Central memory CD4-positive, alpha-beta T cell (primary cell): ENCODE measurements at regions not wholly inside any gene's neighbourhood (a gene's known extent, or its start where the extent isn't known, plus 50 kb on each side); places are given as distances from the start of the nearest gene placed in this dataset.

Experiments used
- DNase-seq: peaks from one replicate; pipeline ENCODE4 v3.0.0; 2022

DNA sequence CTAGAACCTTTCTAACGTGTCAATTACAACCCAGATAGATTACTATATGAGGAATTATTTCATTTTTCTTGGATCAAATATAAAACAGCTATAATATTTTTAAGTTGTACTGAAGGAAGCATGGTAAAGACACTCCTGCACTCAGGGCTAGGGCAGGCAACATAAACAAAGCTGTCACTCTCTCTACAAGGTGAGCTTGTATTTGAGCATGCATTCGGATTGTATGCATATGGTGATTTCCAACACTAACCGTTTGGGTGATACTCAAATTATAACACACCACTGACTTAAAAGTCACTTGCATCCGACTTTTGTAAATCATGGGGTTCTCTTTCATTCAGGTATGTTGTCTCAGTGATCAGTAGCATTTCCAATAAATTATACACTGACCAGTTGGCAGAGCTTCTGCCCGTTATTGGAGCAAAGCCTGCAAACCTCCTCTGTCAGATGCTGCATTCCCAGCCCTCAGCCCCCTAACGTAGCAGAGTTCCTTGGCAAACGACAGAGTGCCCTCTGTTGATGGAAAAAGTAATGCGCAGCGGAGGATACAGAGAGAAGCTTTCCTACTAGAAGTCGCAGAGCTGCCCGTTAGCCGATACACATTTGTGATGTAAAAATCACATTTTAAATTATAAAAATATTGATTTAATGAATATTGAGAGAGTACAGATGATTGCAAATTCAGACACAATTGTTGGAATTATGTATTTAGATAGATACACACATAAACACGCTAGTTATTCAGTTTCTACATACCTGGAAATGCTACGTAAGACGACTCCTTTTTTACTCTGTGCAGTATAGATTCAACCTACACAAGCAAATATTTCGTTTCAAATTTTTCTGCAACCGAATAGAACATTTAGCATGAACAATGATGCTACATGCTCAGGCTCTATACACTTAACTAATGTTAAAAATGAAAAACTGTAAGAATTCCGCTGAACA, 173.9 kb upstream of the SP4 start:
- DNase-seq: peak; percentile 12

DNA sequence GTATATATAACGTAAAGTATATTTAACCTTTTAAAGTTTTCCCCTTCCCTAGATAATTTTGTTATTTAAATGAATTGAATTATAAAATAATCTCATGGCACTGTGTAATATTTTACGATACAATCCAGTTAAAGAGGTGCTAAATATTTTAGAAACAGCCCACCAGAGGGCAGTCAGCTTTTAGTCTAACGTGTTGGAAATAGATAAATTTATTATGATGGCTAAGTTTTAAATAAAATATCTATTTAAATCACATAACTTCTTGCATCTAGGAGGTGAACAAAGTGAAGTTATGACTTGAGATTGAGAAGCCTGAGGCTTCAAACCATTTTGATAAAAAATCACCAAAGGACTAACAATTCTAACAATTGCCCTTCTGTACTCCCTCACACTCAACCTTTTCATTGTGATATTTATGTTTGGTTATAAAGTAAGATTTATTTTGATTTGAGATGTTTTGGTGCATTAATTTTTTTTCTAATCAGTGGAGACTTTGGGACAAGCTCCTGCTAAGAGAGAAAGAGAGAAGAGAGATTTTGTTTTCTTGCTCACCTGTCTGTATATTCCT, 171.5 kb upstream of the SP4 start:
- peak; percentile 20 for DNase-seq

DNA sequence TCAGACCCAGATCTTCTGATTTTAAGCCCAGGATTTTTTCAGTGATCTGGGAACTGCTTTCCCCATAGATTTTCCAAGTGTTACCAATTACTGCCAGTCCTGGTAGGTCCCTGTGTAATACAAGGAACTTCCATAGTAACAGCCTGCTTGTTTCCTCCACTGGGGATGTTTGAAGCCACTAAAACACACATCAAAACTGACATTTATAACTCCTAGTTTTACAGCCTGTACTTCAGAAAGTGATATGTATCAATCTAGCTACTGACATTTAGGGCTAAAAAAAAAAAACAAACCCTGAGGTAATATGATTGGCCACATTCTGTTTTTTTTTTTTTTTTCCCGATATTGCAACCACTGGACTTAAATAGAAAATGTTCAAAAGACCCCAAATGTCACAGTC, 166.9 kb upstream of the SP4 start:
- DNase-seq: no peak

DNA sequence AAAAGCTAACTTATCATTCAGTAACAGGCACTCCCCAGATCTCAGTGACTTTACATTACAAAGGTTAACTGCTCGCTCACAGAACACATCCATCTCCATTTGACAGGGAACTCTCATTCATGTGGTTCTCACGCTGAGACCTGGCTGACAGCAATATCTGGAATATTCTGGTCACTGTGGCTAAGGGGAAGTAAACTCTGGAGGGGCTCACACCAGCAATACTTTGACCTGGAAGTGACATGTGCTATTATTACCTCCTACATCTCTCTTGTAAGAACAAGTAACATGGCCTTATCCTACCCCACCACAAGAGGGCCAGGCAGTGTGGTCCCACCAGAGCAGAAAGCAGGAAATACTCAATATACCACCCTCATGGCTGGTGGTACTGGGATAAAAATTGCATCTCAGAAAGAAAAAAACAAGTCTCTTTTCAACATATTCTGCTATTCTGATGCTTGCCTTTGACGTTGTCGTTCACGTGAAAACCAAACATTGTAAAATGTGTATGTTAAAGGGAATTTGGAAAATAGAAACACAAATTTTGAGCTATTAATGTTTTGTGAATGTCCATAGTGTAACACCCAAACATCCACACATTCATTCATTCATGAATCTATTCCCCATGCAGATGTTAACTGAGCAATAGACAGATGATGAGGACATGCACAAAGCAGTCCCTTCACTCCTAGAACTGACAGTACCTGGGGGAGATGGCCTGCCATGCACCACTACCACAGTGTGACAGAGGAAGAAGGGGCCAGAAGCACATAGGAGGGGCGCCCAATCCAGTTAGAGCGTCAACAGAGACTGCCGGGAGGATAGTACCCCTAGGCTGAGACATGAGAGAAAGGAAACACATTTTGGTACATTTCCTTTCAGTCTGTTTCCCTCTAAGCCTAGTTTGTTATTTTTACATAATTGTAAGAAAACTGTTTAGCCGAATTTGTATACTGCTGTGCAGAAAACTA, 166.0 kb upstream of the SP4 start:
- DNase-seq: peak; percentile 22

DNA sequence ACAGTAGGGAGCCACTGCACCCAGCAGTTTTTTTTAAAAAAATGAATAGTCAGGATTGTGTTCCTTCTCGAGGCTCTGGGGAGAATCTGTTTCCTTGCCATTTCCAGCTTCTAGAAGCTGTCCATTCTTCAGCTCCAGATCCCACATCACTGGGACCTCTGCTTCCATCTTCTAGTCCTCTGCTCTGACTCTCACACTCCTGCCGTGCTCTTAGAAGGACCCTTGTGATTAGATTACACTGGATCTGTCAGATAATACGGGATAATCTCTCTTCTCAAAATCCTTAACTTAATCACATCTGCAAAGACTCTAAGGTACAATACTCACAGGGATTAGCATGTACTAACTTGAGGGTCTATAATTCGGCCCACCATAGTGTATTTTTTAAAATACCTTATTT, 158.9 kb upstream of the SP4 start:
- DNase-seq: no peak

DNA sequence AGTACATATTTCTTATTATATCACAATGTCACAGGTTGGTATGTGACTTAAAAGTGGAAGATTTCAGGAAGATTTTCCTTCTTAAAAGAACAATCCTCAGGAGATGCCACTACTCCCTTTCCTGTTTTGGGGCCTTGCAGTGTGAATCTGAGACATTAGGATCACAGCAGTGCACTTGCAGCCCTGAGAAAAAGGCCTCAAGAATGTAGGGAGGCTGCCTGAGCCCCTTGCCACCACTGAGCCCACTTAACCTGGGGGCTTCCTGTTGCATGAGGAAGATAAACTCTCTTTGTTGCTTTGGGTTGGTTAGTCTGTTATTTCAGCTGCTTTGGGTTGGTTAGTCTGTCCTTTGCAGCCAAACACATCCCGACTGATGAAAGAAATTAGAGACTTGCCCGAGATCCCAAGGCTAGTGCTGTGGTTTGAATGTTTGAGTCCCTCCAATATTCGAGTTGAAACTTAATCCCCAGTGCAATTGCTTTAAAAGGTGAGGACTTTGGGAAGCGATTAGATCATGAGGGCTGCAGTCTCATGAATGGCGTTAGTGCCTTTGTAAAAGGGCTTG, 151.3 kb upstream of the SP4 start:
- DNase-seq: no peak

DNA sequence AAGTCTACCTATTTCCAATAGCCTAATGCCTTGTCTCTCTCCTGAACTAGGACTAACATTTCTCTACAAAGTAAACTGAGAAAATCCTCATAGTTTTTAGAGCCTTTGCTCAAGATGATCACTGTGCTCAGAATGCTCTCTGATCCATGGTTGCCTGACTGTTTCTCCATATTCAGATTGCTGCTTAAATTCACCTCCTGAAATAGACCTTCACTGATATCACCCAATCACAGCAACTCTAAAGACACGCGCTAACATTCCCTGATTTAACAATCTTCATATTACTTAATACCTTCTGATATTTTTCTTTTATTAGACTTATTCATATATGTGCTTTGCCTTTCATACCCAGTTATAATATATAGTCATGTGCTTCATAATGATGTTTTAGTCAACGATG, 148.9 kb upstream of the SP4 start:
- DNase-seq: no peak

DNA sequence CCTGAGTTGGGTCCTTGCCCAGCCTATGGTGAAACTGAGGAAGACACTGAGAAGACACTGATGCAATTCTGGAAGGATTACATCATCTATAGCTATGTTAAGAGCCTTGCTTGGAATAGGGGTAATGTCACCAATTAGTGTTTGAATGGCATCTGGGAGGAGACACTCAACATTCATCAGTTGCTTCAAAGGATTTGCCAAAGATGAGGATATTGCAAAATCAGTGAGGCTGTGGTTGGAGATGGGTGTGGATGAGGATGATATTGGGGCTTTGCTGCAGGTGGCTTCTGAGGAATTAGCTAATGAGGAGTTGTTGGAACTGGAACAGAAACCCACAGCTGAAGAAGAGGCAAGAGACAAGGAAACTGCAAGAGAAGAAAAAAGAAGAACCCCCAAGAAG, 146.7 kb upstream of the SP4 start:
- no peak for DNase-seq

DNA sequence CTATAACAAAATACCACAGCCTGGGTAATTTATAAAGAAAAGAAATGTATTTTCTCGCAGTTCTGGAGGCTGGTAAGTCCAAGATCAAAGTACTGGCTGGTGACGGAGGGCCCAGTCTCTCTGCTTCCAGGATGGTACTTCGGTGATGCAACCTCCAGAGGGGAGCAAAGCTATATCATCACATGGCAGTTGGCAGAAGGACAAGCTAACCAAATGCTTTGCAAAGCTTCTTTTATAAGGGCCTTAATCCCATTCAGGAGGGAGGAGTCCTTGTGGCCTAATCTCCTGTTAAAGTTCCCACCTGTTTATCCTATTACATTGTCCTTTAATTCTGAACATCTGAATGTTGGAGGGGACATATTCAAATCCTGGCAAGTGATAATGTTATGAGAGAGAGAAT, 134.1 kb upstream of the SP4 start:
- DNase-seq: no peak

DNA sequence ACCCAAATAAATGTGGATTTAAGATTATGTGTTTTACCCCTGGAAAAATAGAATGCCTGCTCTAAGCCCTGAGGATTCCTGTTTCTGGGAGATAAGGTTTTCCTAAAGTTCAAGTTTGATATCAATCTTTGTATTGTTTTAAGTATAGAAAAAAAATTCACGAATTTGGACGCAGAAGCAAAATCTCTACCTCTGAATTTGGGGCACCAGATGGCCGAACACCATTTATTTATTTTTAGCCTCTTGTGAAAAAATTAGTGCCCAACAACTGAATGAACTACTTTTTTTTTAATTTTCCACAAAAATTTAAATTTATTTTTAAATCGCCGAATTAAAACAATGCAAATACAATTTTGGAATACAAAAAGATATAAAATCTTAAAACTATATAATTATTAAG, 128.1 kb upstream of the SP4 start:
- no peak for DNase-seq

DNA sequence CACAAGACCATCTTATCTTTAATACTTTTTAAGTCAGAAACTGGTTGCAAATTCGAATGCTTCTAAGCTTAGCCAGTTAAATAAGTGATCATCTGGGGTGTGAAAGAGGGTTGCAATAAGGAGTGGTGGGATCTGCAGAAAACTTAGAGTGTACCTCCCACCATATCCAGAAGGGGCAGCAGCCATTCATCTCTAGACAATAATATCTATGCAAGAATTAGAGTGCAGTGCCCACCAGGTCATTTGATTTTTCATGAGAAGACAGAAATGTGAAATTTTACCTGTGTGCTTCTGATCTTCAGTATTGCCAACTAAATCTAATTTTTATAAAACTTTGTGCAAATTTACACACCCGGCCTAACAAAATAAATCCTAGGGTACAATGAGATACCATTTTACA, 127.2 kb upstream of the SP4 start:
- no peak for DNase-seq

DNA sequence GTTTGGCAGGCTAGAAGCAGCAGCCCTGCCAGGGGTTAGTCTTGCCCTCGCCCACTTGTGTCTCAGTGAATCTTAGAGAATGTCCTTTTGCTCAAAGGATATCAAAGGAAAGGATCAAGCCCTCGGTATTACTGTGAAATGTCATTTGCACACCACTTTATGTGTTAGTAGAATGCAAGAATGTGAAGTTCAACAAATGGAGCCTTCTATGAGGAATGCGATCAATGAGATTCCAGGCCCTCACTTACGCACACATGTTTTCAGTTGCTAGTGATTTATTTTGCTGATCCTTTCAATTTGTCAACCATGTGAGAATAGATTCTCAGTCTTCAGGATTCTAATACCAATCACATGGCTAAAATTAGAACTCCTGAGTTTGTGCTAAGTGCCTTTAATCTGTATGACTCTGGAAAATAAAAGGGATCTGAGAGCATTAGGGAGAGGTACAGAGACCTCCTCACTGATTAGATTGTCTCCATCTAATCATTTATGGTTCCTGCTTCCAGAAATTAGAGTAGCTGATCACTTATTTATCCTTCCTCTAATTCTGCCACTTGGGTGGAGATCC, 123.0 kb upstream of the SP4 start:
- DNase-seq: no peak

DNA sequence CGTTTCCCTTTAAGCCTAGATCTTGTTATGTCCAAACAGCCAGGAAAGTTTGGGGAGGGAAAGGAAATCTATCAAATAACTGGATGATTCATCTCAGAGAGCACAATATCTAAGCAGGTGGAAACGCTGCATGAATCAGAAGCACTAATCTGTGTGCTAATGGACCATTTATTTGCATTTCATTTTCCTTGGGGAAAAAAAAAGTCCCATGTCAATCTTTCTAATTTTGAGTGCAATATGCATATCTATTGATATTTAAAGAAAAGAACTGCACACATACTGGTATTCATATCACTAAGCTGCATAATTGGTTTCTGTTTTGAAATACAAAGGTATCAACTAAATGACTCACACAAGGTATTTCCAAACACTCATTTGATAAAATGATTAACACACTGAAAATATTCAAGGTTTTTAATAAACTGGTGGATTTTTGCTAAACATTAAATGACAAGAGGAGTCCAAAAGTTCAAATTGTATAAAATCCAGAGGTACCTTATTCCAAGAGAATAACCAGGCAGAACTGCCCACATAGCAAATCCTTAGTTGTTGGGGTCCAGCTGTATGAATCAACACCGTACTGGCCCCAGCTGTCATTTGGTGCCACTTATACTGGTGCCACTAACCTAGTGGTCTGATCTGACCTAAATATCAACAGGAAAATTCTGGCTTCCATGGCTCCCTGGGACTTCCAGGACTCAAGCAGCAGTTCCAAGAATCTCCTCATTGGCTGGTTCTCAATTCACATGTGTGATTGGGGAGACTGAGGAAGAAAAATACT, 122.2 kb upstream of the SP4 start:
- DNase-seq: no peak

DNA sequence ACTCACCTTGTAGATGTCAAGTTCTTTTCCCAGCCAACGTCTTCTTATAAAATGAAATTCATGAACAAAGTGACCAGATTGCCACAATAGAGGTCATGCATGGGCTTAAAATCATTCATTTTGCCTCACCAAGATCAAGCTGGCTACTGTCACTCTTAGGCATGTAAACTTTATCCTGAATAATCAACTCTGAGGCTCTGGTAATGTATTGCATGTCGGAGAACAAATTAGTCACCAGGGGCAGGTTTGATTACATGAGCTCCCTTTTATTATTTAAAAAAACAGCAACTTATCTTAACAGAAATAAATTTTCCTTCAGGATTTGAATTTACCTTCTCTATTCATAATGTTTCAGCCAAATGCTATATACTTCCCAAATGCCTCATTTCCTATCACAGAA, 112.9 kb upstream of the SP4 start:
- DNase-seq: no peak

DNA sequence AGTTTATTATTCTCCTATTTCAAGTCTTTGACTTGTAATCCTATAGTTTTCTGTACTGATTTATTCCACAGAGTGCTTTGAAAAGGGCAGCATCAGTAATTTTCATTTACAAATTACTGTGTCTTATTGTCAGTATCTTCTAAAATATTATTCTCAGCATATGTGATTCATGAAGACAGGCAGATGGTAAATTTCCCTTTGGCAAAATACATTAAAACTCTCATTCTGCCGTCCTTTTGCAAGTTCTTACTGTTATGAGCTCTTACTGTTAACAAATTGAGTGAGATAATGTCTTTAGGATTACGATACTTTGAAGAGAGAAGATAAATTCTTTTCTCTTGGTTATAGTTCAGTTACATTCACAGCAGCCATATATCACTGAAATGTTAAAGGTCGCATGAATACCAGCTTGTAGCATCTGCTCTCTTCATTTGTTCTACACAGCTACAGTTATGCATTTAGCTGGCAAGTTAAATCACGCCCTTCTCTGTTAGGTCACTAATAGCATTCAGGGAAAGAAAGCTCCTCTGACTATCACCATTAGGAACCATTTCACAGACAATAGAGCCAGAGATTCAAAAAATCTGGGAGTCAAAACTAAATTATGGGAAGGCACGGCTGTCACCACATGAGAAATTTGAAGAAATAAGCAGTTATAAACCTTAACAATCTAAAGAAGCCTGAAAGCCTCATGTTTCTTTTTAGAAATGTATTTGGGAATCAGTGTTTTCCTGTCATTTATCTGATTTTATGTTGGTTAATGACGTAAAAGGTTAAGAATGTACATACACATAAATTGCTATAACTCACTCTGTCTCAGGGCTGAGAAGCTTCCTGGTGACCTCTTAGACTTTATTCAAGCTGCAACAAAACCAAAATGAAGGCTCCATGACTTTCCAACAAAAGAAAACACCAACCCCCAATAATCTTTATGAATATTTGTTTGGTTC, 109.6 kb upstream of the SP4 start:
- DNase-seq: no peak

DNA sequence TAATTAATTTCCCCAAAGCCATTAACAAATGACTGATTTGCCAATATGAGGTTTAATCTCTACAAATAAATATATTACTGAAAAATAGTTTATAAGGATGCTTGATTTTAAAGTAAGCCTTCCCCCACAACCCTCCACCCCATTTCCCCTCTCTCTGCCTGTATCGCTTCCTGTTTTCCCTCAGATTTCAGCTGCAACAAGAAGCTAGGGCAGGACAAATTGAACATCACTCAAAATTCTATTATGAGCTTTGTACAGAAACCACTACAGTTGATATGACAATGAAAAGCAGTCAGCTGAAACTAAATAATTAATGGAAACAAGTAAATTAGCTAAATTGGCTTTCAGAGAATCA, 109.0 kb upstream of the SP4 start:
- DNase-seq: no peak

DNA sequence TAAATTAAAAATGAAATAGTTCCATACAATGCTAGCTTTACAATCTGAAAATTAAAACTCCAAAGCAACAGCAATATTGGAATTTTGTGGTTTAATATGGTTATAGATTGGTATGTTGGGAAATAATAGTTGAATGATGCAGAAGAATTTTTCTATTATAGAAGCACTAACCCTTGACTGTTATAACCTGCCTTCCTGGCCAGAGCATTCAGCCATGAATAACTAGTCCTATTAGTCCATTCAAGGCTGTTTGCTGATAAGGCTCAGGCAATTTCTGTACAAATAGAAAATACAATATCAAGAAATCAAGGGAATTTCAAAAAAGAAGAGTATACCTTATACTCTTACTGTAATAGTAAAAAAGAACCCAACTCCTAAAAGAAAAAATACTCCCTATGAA, 101.6 kb upstream of the SP4 start:
- no peak for DNase-seq

DNA sequence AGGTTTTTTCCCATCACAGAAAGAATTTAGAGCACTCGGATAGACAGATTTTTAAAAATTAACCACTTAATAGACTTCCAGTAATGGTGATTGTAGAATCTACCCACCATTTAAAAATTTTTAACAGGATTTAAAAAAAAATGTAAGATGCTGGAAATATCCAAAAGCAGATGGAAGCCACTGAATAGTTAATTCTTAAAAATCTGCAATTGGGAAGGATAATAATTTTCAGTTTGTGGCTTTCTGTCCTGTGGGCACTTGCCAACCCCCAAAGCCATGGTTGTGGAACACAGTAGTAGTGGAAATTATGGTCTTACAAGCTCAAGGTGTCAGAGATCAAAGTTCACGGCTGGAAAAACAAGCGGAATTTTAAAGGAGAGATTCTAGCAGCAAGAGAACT, 101.0 kb upstream of the SP4 start:
- no peak for DNase-seq

DNA sequence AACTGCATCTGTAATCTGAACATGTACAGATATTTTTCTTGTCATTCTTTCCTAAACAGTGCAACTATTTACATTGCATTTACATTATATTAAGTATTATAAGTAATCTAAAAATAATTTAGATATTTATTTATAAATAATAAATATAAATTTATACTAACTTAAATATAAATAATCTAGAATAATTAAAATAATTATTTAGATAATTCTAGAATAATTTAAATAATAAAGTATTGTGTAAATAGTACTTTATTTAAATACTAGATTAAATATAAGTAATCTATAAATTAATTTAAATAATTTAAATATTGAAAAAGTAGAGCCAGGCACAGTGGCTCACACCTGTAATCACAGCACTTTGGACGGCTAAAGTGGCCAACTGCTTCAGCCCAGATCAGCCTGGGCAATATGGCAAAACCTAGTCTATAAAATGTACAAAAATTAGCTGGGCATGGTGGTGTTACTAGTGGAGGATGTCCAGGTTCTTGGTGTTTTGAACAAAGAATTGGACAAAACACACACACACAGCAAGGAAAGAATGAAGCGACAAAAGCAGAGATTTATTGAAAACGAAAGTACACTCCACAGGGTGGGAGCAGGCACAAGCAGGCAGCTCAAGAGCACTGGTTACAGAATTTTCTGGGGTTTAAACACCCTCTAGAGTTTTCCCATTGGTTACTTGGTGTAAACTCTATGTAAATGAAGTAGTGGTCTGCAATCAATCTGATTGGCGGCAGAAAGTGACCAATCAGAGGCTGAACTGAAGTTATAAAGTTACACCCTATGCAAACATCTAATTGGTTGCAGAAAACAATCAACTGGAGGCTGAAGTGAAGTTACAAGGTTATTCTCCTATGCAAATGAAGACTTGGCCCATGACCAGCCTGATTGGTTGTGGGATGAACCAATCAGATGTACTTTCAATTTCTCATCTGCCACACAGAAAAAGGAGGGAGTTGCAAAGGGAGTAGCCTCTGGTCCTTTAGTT, 100.2 kb upstream of the SP4 start:
- no peak for DNase-seq
